Right lobe of liver (tissue), 4 donors: ENCODE measurements at regions not wholly inside any gene's neighbourhood (a gene's known extent, or its start where the extent isn't known, plus 50 kb on each side); places are given as distances from the start of the nearest gene placed in this dataset.

ENCODE experiments used
- POLR2A ChIP-seq: fragments of 450-650 bp; IDR thresholded peaks from one replicate; pipeline ENCODE4 v1.6.1; 2017; ENCODE audit warnings: antibody characterized with exemption, mild to moderate bottlenecking
- TF ChIP-seq, protein P1 (sequence below), 4 donors: fragments of 200-600 bp in 3 of 4; fragments of 450-650 bp in 1 of 4; IDR thresholded peaks; one replicate each; pipeline versions ENCODE4 v1.5.1 to v1.8.0; 2016 to 2022; ENCODE audit warnings: antibody characterized with exemption in 4 of 4, mild to moderate bottlenecking in 2 of 4
- donor health status: DM: no; HTN: no; CAD: no.
- donor health status: DM: no; HTN: no; CAD: no.
- donor health status: DM: no; HTN: yes; CAD: no.

DNA sequence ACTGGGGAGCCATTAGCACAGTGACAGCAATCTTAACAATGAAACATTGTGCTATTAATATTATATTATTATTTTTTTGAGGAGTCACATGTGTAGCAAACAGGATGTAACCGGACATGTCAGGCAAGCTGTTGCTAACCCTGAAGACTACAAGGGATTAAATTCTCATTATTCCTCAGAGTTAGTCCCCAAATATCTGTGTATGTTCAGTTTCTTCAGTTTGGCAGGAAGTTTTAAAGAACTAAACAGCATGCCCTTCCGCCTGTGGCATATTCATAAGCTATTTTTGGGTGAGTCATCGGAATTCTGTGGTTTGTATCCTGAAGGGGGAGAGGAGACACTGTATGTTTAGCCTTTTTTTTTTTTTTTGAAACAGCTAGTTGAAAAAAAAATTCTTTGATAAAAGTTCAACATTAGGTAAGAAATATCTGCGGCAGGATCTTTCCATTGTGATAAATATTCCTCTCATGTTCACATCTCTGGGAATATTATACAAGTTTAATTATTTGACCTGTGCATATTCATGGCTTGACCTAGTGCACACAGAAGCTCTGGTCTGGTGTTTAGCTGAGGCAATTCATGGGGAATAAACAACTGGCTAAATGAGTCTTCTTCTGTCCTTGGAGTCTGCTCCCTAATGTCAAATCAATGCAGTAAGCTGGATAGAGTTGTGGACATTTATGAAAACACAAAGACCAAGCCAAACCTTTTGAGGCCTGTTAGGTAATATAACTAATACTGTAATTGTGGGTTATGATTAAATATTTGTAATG, 202.7 kb upstream of the CDKN2B start:
- TF ChIP-seq, protein P1, sequence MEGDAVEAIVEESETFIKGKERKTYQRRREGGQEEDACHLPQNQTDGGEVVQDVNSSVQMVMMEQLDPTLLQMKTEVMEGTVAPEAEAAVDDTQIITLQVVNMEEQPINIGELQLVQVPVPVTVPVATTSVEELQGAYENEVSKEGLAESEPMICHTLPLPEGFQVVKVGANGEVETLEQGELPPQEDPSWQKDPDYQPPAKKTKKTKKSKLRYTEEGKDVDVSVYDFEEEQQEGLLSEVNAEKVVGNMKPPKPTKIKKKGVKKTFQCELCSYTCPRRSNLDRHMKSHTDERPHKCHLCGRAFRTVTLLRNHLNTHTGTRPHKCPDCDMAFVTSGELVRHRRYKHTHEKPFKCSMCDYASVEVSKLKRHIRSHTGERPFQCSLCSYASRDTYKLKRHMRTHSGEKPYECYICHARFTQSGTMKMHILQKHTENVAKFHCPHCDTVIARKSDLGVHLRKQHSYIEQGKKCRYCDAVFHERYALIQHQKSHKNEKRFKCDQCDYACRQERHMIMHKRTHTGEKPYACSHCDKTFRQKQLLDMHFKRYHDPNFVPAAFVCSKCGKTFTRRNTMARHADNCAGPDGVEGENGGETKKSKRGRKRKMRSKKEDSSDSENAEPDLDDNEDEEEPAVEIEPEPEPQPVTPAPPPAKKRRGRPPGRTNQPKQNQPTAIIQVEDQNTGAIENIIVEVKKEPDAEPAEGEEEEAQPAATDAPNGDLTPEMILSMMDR (IDR thresholded peaks at IDR 0.05), result no peak
- TF ChIP-seq POLR2A, result no peak
